HepG2 (cell line): ENCODE measurements at regions not wholly inside any gene's neighbourhood (a gene's known extent, or its start where the extent isn't known, plus 50 kb on each side); places are given as distances from the start of the nearest gene placed in this dataset.

Source experiments
- ATAC-seq: fragments of 200-7000 bp; cut with Tn5 transposase; 3 replicates; pipeline ENCODE4 v1.9.1; 2020; ENCODE audit warnings: mild to moderate bottlenecking, moderate library complexity
- BruUV-seq: library from RNA; stranded (reverse); fragments of 400-500 nt; replicated peaks from 2 replicates; lab custom pipeline; 2021; lab: Mats Ljungman, UMichigan
- CTCF ChIA-PET: fragments of 300-600 bp; formaldehyde crosslinking; extraction: SDS; loops from one replicate; lab custom pipeline; 2021; ENCODE audit warnings: low total read pairs, inconsistent platforms, low intra/inter-chr PET ratio; lab: Yijun Ruan, JAX
- POLR2A ChIA-PET: fragments of 350-600 bp; sonication (Branson Sonifier 250); formaldehyde crosslinking; loops from one replicate; lab custom pipeline; 2020; ENCODE audit warnings: antibody characterized with exemption, inconsistent platforms; lab: Yijun Ruan, JAX
- DNase-seq: peaks from one replicate; pipeline ENCODE4 v3.0.0-alpha.2; 2015; ENCODE audit warnings: low spot score
- FAIRE-seq: peaks from 3 replicates; lab custom pipeline; 2011; peaks lifted over from hg19 to GRCh38; lab: Jason Lieb, UNC
- H2AFZ ChIP-seq: one replicate; pipeline ENCODE4 v1.6.1; 2011; ENCODE audit warnings: low read length, inconsistent platforms
- H3K27ac ChIP-seq: fragments of 300-600 bp; 3 replicates; pipeline ENCODE4 v1.8.0; 2011; ENCODE audit warnings: mixed run types, mild to moderate bottlenecking, mixed read lengths, low read length, inconsistent platforms; ENCODE audit not compliant: insufficient read depth; ENCODE audit errors: extremely low read length
- H3K27me3 ChIP-seq, 2 experiments: fragments of 200-600 bp in 1 of 2; 2 replicates in 1 of 2; 3 replicates in 1 of 2; pipeline versions ENCODE4 v1.6.0 to v1.8.0; 2011; ENCODE audit warnings: low read length in 2 of 2, mild to moderate bottlenecking in 2 of 2, moderate library complexity in 2 of 2, inconsistent platforms in 1 of 2; ENCODE audit not compliant: insufficient read depth in 2 of 2, control insufficient read depth in 1 of 2
- H3K36me3 ChIP-seq, 2 experiments: fragments of 200-600 bp in 1 of 2; replicated peaks in 1 of 2; 2 replicates in 1 of 2; 3 replicates in 1 of 2; pipeline versions ENCODE4 v1.5.1 to v1.8.0; 2011; ENCODE audit warnings: low read length in 2 of 2, inconsistent platforms in 1 of 2; ENCODE audit not compliant: insufficient read depth in 2 of 2, control insufficient read depth in 1 of 2
- H3K4me1 ChIP-seq: 2 replicates; pipeline ENCODE4 v1.5.1; 2012; ENCODE audit warnings: low read length, inconsistent platforms; ENCODE audit not compliant: insufficient read depth
- H3K4me2 ChIP-seq: 2 replicates; pipeline ENCODE4 v1.6.0; 2011; ENCODE audit warnings: low read depth, low read length, inconsistent platforms
- H3K4me3 ChIP-seq, 3 experiments: fragments of 200-600 bp in 1 of 3; sonication (generic), shearing (Covaris generic) in 1 of 3; replicated peaks in 1 of 3; 2 replicates each; pipeline ENCODE4 v1.5.1; 2011 to 2016; ENCODE audit warnings: low read length in 3 of 3, inconsistent platforms in 2 of 3, low read depth in 2 of 3, mild to moderate bottlenecking in 2 of 3, control low read depth in 1 of 3, mixed read lengths in 1 of 3; ENCODE audit not compliant: insufficient read depth in 1 of 3
- H3K79me2 ChIP-seq: one replicate; pipeline ENCODE4 v1.6.1; 2011; ENCODE audit warnings: low read length, inconsistent platforms; ENCODE audit not compliant: insufficient read depth
- H3K9ac ChIP-seq: 2 replicates; pipeline ENCODE4 v1.6.0; 2011; ENCODE audit warnings: mild to moderate bottlenecking, low read depth, low read length, inconsistent platforms; ENCODE audit not compliant: insufficient read depth
- H3K9me3 ChIP-seq: 2 replicates; pipeline ENCODE4 v1.5.1; 2012; ENCODE audit warnings: mild to moderate bottlenecking, low read length
- H4K20me1 ChIP-seq: 2 replicates; pipeline ENCODE4 v1.6.0; 2011; ENCODE audit warnings: inconsistent platforms, mild to moderate bottlenecking, low read length, moderate library complexity; ENCODE audit not compliant: insufficient read depth
- AGO1 ChIP-seq: fragments of 200-400 bp; formaldehyde crosslinking; IDR thresholded peaks from 2 replicates; pipeline ENCODE4 v1.6.1; 2017; ENCODE audit warnings: mild to moderate bottlenecking, low read depth, low read length, moderate library complexity; ENCODE audit not compliant: poor library complexity, severe bottlenecking
- ATF5 ChIP-seq: sonication (generic); formaldehyde crosslinking; IDR thresholded peaks from 2 replicates; pipeline ENCODE4 v1.4.0; 2020; ENCODE audit warnings: mild to moderate bottlenecking, low read depth, missing genetic modification reagents
- CHD4 ChIP-seq: fragments of 200-600 bp; sonication (generic); IDR thresholded peaks from 2 replicates; pipeline ENCODE4 v1.7.0; 2017; ENCODE audit warnings: mild to moderate bottlenecking, low read length, borderline replicate concordance
- HIC2 ChIP-seq: sonication (generic); formaldehyde crosslinking; IDR thresholded peaks from 2 replicates; pipeline ENCODE4 v1.9.0; 2022; ENCODE audit warnings: low read depth, missing genetic modification reagents
- HOXA5 ChIP-seq: sonication (generic); formaldehyde crosslinking; IDR thresholded peaks from 2 replicates; pipeline ENCODE4 v1.4.0; 2020; ENCODE audit warnings: missing genetic modification reagents
- KDM1A ChIP-seq: IDR thresholded peaks from 2 replicates; pipeline ENCODE4 v1.6.1; 2016; ENCODE audit warnings: missing compliant biosample characterization
- NFIB ChIP-seq: sonication (generic); formaldehyde crosslinking; IDR thresholded peaks from 2 replicates; pipeline ENCODE4 v1.9.0; 2021; ENCODE audit warnings: missing genetic modification reagents, mild to moderate bottlenecking, borderline replicate concordance
- PTBP1 ChIP-seq: fragments of 200-400 bp; formaldehyde crosslinking; IDR thresholded peaks from 2 replicates; pipeline ENCODE4 v1.6.1; 2018; ENCODE audit warnings: low read length, low read depth; ENCODE audit not compliant: poor library complexity, severe bottlenecking
- RARG ChIP-seq: sonication (generic); formaldehyde crosslinking; IDR thresholded peaks from 2 replicates; pipeline ENCODE4 v1.4.0; 2020; ENCODE audit warnings: low read depth, mild to moderate bottlenecking, missing genetic modification reagents
- SIN3A ChIP-seq: IDR thresholded peaks from 2 replicates; pipeline ENCODE4 v1.6.1; 2011; ENCODE audit warnings: low read depth, mild to moderate bottlenecking, control low read depth, low read length, borderline replicate concordance
- ZNF12 ChIP-seq: sonication (generic); formaldehyde crosslinking; IDR thresholded peaks from 2 replicates; pipeline ENCODE4 v1.5.0; 2020; ENCODE audit warnings: missing genetic modification reagents
- ZNF605 ChIP-seq: sonication (generic); formaldehyde crosslinking; IDR thresholded peaks from 2 replicates; pipeline ENCODE4 v1.8.0; 2022; ENCODE audit warnings: mild to moderate bottlenecking, missing genetic modification reagents
- ZNF652 ChIP-seq: IDR thresholded peaks from 2 replicates; pipeline ENCODE4 v1.6.1; 2016; ENCODE audit warnings: low read depth, borderline replicate concordance
- ZNF709 ChIP-seq: sonication (generic); formaldehyde crosslinking; IDR thresholded peaks from 2 replicates; pipeline ENCODE4 v1.5.0; 2020; ENCODE audit warnings: mild to moderate bottlenecking, missing genetic modification reagents
- WGBS: methylation state at CpG from one replicate; pipeline ENCODE4 v1.1.6; 2017; ENCODE audit warnings: low lambda C conversion rate; 5-methylcytosine and 5-hydroxymethylcytosine counted together
- in situ Hi-C: cut with HindIII; loops from 2 replicates; pipeline ENCODE4 v1.10.0; 2017; ENCODE audit warnings: low pct_unique_long_range_greater_than_20kb; ENCODE audit not compliant: extremely low pct_ligation_motif_present
- intact Hi-C: fragments of 100-400 bp; cut with micrococcal nuclease; formaldehyde crosslinking; loops from one replicate; pipeline ENCODE4 v1.10.0; 2022; ENCODE audit not compliant: unreplicated experiment

GRCh38 chr2:7721413-7721995 lies 804.3 kb downstream of the RNF144A start (continued):
- no peak for TF ChIP-seq RARG (CRISPR knock-in tag)
- no peak for TF ChIP-seq ZNF605 (CRISPR knock-in tag)
- no peak for TF ChIP-seq ZNF12 (CRISPR knock-in tag)
- TF ChIP-seq PTBP1, result no peak
- TF ChIP-seq AGO1, result no peak
- no peak for TF ChIP-seq ATF5 (CRISPR knock-in tag)
- no peak for TF ChIP-seq CHD4

- no peaks in the 10 kb centered on the region for H3K36me3 ChIP-seq
- DNase-seq (no peak), ATAC-seq (no peak), FAIRE-seq (no peak)
- WGBS, result 51% methylated on average over 13 of the region's 13 CpGs
- no peak overlapping the region for H3K4me2 ChIP-seq
- H3K9ac ChIP-seq, result no peak overlapping the region
- TF ChIP-seq SIN3A (no peak), ZNF652 (CRISPR knock-in tag) (no peak), KDM1A (CRISPR knock-in tag) (no peak), HOXA5 (CRISPR knock-in tag) (no peak), HIC2 (CRISPR knock-in tag) (no peak), NFIB (CRISPR knock-in tag) (no peak), ZNF709 (CRISPR knock-in tag) (no peak)
- POLR2A ChIA-PET, result no interaction called here
- H3K27ac ChIP-seq, result no peak overlapping the region
- no peak overlapping the region for H3K4me3 ChIP-seq
- CTCF ChIA-PET, result no interaction called here
- intact Hi-C loops, result no loop called here
- H3K4me1 ChIP-seq, result no peaks in the 10 kb centered on the region
- in situ Hi-C loops, result no loop called here
- H3K79me2 ChIP-seq, result no peaks in the 10 kb centered on the region
- H4K20me1 ChIP-seq, result no peaks in the 10 kb centered on the region
- peaks cover 0 to 5% of the 10 kb centered on the region in 2 experiments; a peak in 1 of 5 replicates for H3K27me3 ChIP-seq
- H3K9me3 ChIP-seq, result no peaks in the 10 kb centered on the region
- no TSS peak for BruUV-seq
- no peak overlapping the region for H2AFZ ChIP-seq
Observed at GRCh38 chr2:7722212-7722910, 805.1 kb downstream of the RNF144A start.
